ENCODE measurements at regions not wholly inside any gene's neighbourhood (a gene's known extent, or its start where the extent isn't known, plus 50 kb on each side); places are given as distances from the start of the nearest gene placed in this dataset.

- H3K27ac ChIP-seq (ENCODE audit: low read depth, low read length): no peak overlapping the region
- H3K4me1 ChIP-seq (ENCODE audit: control insufficient read depth in 5 of 5, insufficient read depth in 5 of 5, low read length in 5 of 5): peaks cover 0 to 5% (median 2%) of the 10 kb centered on the region in 5 donors
- H3K9ac ChIP-seq (ENCODE audit: low read length in 5 of 5): no peak overlapping the region
- no peaks in the 10 kb centered on the region for H3K9me3 ChIP-seq (ENCODE audit: control insufficient read depth in 5 of 5, low read length in 5 of 5)
- no peaks in the 10 kb centered on the region for H3K36me3 ChIP-seq (ENCODE audit: control insufficient read depth in 5 of 5, insufficient read depth in 5 of 5, low read length in 5 of 5)
- peaks cover 0 to 6% (median 0%) of the 10 kb centered on the region in 5 donors for H3K27me3 ChIP-seq (ENCODE audit: control insufficient read depth in 5 of 5, insufficient read depth in 4 of 5, low read length in 5 of 5)
- no peak overlapping the region for H3K4me3 ChIP-seq (ENCODE audit: low read depth in 1 of 5, low read length in 5 of 5)
These were observed 240.3 kb upstream of the PELI2 start for GRCh38 chr14:55877942-55878341.

GRCh38 chr14:55881577-55882241, 236.5 kb upstream of the PELI2 start:
- H3K27ac ChIP-seq (ENCODE audit: low read depth, low read length): no peak overlapping the region
- H3K9me3 ChIP-seq (ENCODE audit: control insufficient read depth in 5 of 5, low read length in 5 of 5): no peaks in the 10 kb centered on the region
- H3K4me3 ChIP-seq (ENCODE audit: low read depth in 1 of 5, low read length in 5 of 5): no peak overlapping the region
- peaks cover 0 to 6% (median 0%) of the 10 kb centered on the region in 5 donors for H3K27me3 ChIP-seq (ENCODE audit: control insufficient read depth in 5 of 5, insufficient read depth in 4 of 5, low read length in 5 of 5)
- H3K36me3 ChIP-seq (ENCODE audit: control insufficient read depth in 5 of 5, insufficient read depth in 5 of 5, low read length in 5 of 5): no peaks in the 10 kb centered on the region
- no peak overlapping the region for H3K9ac ChIP-seq (ENCODE audit: low read length in 5 of 5)
- H3K4me1 ChIP-seq (ENCODE audit: control insufficient read depth in 5 of 5, insufficient read depth in 5 of 5, low read length in 5 of 5): peaks cover 0 to 5% (median 2%) of the 10 kb centered on the region in 5 donors

- no peak overlapping the region for H3K27ac ChIP-seq (ENCODE audit: low read depth, low read length)
- H3K9me3 ChIP-seq (ENCODE audit: control insufficient read depth in 5 of 5, low read length in 5 of 5): no peaks in the 10 kb centered on the region
- H3K27me3 ChIP-seq (ENCODE audit: control insufficient read depth in 5 of 5, insufficient read depth in 4 of 5, low read length in 5 of 5): peaks cover 0 to 5% (median 0%) of the 10 kb centered on the region in 5 donors
- no peak overlapping the region for H3K4me3 ChIP-seq (ENCODE audit: low read depth in 1 of 5, low read length in 5 of 5)
- no peaks in the 10 kb centered on the region for H3K4me1 ChIP-seq (ENCODE audit: control insufficient read depth in 5 of 5, insufficient read depth in 5 of 5, low read length in 5 of 5)
- H3K36me3 ChIP-seq (ENCODE audit: control insufficient read depth in 5 of 5, insufficient read depth in 5 of 5, low read length in 5 of 5): no peaks in the 10 kb centered on the region
- no peak overlapping the region for H3K9ac ChIP-seq (ENCODE audit: low read length in 5 of 5)
These were observed 233.4 kb upstream of the PELI2 start for GRCh38 chr14:55884819-55885218.

GRCh38 chr14:55889124-55889523, 229.1 kb upstream of the PELI2 start:
- H3K9me3 ChIP-seq (ENCODE audit: control insufficient read depth in 5 of 5, low read length in 5 of 5): no peaks in the 10 kb centered on the region
- H3K4me3 ChIP-seq (ENCODE audit: low read depth in 1 of 5, low read length in 5 of 5): no peak overlapping the region
- no peaks in the 10 kb centered on the region for H3K36me3 ChIP-seq (ENCODE audit: control insufficient read depth in 5 of 5, insufficient read depth in 5 of 5, low read length in 5 of 5)
- no peaks in the 10 kb centered on the region for H3K4me1 ChIP-seq (ENCODE audit: control insufficient read depth in 5 of 5, insufficient read depth in 5 of 5, low read length in 5 of 5)
- no peak overlapping the region for H3K9ac ChIP-seq (ENCODE audit: low read length in 5 of 5)
- no peaks in the 10 kb centered on the region for H3K27me3 ChIP-seq (ENCODE audit: control insufficient read depth in 5 of 5, insufficient read depth in 4 of 5, low read length in 5 of 5)
- no peak overlapping the region for H3K27ac ChIP-seq (ENCODE audit: low read depth, low read length)

- no peaks in the 10 kb centered on the region for H3K36me3 ChIP-seq (ENCODE audit: control insufficient read depth in 5 of 5, insufficient read depth in 5 of 5, low read length in 5 of 5)
- no peaks in the 10 kb centered on the region for H3K9me3 ChIP-seq (ENCODE audit: control insufficient read depth in 5 of 5, low read length in 5 of 5)
- H3K4me3 ChIP-seq (ENCODE audit: low read depth in 1 of 5, low read length in 5 of 5): no peak overlapping the region
- H3K9ac ChIP-seq (ENCODE audit: low read length in 5 of 5): no peak overlapping the region
- no peak overlapping the region for H3K27ac ChIP-seq (ENCODE audit: low read depth, low read length)
- H3K27me3 ChIP-seq (ENCODE audit: control insufficient read depth in 5 of 5, insufficient read depth in 4 of 5, low read length in 5 of 5): no peaks in the 10 kb centered on the region
- H3K4me1 ChIP-seq (ENCODE audit: control insufficient read depth in 5 of 5, insufficient read depth in 5 of 5, low read length in 5 of 5): no peaks in the 10 kb centered on the region
These were observed 226.5 kb upstream of the PELI2 start for GRCh38 chr14:55891692-55892091.

GRCh38 chr14:55892906-55893305, 225.3 kb upstream of the PELI2 start:
- Histone ChIP-seq H3K9me3 (ENCODE audit: control insufficient read depth in 5 of 5, low read length in 5 of 5) (no peaks in the 10 kb centered on the region), H3K4me3 (ENCODE audit: low read depth in 1 of 5, low read length in 5 of 5) (no peak overlapping the region), H3K9ac (ENCODE audit: low read length in 5 of 5) (no peak overlapping the region), H3K4me1 (ENCODE audit: control insufficient read depth in 5 of 5, insufficient read depth in 5 of 5, low read length in 5 of 5) (no peaks in the 10 kb centered on the region), H3K27ac (ENCODE audit: low read depth, low read length) (no peak overlapping the region), H3K36me3 (ENCODE audit: control insufficient read depth in 5 of 5, insufficient read depth in 5 of 5, low read length in 5 of 5) (no peaks in the 10 kb centered on the region), H3K27me3 (ENCODE audit: control insufficient read depth in 5 of 5, insufficient read depth in 4 of 5, low read length in 5 of 5) (no peaks in the 10 kb centered on the region)

- Histone ChIP-seq H3K9me3 (ENCODE audit: control insufficient read depth in 5 of 5, low read length in 5 of 5) (no peaks in the 10 kb centered on the region), H3K36me3 (ENCODE audit: control insufficient read depth in 5 of 5, insufficient read depth in 5 of 5, low read length in 5 of 5) (no peaks in the 10 kb centered on the region), H3K27ac (ENCODE audit: low read depth, low read length) (no peak overlapping the region), H3K4me3 (ENCODE audit: low read depth in 1 of 5, low read length in 5 of 5) (no peak overlapping the region), H3K27me3 (ENCODE audit: control insufficient read depth in 5 of 5, insufficient read depth in 4 of 5, low read length in 5 of 5) (no peaks in the 10 kb centered on the region), H3K4me1 (ENCODE audit: control insufficient read depth in 5 of 5, insufficient read depth in 5 of 5, low read length in 5 of 5) (no peaks in the 10 kb centered on the region), H3K9ac (ENCODE audit: low read length in 5 of 5) (no peak overlapping the region)
These were observed 224.5 kb upstream of the PELI2 start for GRCh38 chr14:55893705-55894104.

GRCh38 chr14:55897031-55897430, 221.2 kb upstream of the PELI2 start:
- Histone ChIP-seq H3K27me3 (ENCODE audit: control insufficient read depth in 5 of 5, insufficient read depth in 4 of 5, low read length in 5 of 5) (no peaks in the 10 kb centered on the region), H3K9ac (ENCODE audit: low read length in 5 of 5) (no peak overlapping the region), H3K9me3 (ENCODE audit: control insufficient read depth in 5 of 5, low read length in 5 of 5) (no peaks in the 10 kb centered on the region), H3K27ac (ENCODE audit: low read depth, low read length) (no peak overlapping the region), H3K4me1 (ENCODE audit: control insufficient read depth in 5 of 5, insufficient read depth in 5 of 5, low read length in 5 of 5) (no peaks in the 10 kb centered on the region), H3K4me3 (ENCODE audit: low read depth in 1 of 5, low read length in 5 of 5) (no peak overlapping the region), H3K36me3 (ENCODE audit: control insufficient read depth in 5 of 5, insufficient read depth in 5 of 5, low read length in 5 of 5) (no peaks in the 10 kb centered on the region)

- no peak overlapping the region for H3K9ac ChIP-seq (ENCODE audit: low read length in 5 of 5)
These were observed 219.3 kb upstream of the PELI2 start for GRCh38 chr14:55898938-55899337.

GRCh38 chr14:55899531-55899930, 218.7 kb upstream of the PELI2 start:
- Histone ChIP-seq H3K27me3 (ENCODE audit: control insufficient read depth in 5 of 5, insufficient read depth in 4 of 5, low read length in 5 of 5) (no peaks in the 10 kb centered on the region), H3K4me1 (ENCODE audit: control insufficient read depth in 5 of 5, insufficient read depth in 5 of 5, low read length in 5 of 5) (no peaks in the 10 kb centered on the region), H3K27ac (ENCODE audit: low read depth, low read length) (no peak overlapping the region), H3K36me3 (ENCODE audit: control insufficient read depth in 5 of 5, insufficient read depth in 5 of 5, low read length in 5 of 5) (no peaks in the 10 kb centered on the region), H3K4me3 (ENCODE audit: low read depth in 1 of 5, low read length in 5 of 5) (no peak overlapping the region), H3K9ac (ENCODE audit: low read length in 5 of 5) (no peak overlapping the region), H3K9me3 (ENCODE audit: control insufficient read depth in 5 of 5, low read length in 5 of 5) (no peaks in the 10 kb centered on the region)

More at GRCh38 chr14:55898938-55899337, 219.3 kb upstream of the PELI2 start:
- H3K4me1 ChIP-seq (ENCODE audit: control insufficient read depth in 5 of 5, insufficient read depth in 5 of 5, low read length in 5 of 5): no peaks in the 10 kb centered on the region
- no peaks in the 10 kb centered on the region for H3K9me3 ChIP-seq (ENCODE audit: control insufficient read depth in 5 of 5, low read length in 5 of 5)
- no peak overlapping the region for H3K27ac ChIP-seq (ENCODE audit: low read depth, low read length)
- H3K4me3 ChIP-seq (ENCODE audit: low read depth in 1 of 5, low read length in 5 of 5): no peak overlapping the region
- no peaks in the 10 kb centered on the region for H3K27me3 ChIP-seq (ENCODE audit: control insufficient read depth in 5 of 5, insufficient read depth in 4 of 5, low read length in 5 of 5)
- no peaks in the 10 kb centered on the region for H3K36me3 ChIP-seq (ENCODE audit: control insufficient read depth in 5 of 5, insufficient read depth in 5 of 5, low read length in 5 of 5)

All from subcutaneous abdominal adipose tissue (tissue), 5 donors.